Fibroblast of mammary gland (primary cell): ENCODE measurements at regions not wholly inside any gene's neighbourhood (a gene's known extent, or its start where the extent isn't known, plus 50 kb on each side); places are given as distances from the start of the nearest gene placed in this dataset.

Experiments
- DNase-seq: peaks from one replicate; pipeline ENCODE4 v3.0.0-alpha.2; 2010; ENCODE audit warnings: low read depth
- H3K4me3 ChIP-seq: 2 replicates; pipeline ENCODE4 v1.5.1; 2011; ENCODE audit warnings: low read depth, mild to moderate bottlenecking, low read length, moderate library complexity; ENCODE audit not compliant: control insufficient read depth
- TF ChIP-seq, protein P1 (sequence below): conservative IDR thresholded peaks from 2 replicates; pipeline ENCODE4 v1.5.1; 2011; ENCODE audit warnings: low read depth, low read length, inconsistent platforms; ENCODE audit not compliant: control insufficient read depth, insufficient read depth

DNA sequence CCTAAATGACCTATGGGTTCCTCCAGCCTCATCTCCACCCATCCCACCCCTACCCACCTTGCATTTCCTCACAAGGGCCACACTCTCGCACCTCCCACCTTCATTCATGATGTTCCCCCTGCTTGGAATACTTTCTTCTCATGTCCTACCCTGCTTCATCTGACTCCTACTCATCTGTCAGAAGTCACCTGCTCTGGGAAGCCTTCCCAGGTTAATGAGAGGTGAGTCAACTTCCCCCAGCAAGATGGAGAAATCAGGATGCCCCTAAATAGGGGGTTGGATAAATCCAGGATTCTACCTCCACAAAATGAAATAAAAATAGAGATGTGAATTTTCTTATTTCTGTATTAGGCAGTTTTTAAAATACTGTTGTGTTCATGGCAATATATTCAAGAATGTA lies 51.0 kb upstream of the WSB1 start:
- H3K4me3 ChIP-seq, result no peak overlapping the region
- TF ChIP-seq, protein P1, sequence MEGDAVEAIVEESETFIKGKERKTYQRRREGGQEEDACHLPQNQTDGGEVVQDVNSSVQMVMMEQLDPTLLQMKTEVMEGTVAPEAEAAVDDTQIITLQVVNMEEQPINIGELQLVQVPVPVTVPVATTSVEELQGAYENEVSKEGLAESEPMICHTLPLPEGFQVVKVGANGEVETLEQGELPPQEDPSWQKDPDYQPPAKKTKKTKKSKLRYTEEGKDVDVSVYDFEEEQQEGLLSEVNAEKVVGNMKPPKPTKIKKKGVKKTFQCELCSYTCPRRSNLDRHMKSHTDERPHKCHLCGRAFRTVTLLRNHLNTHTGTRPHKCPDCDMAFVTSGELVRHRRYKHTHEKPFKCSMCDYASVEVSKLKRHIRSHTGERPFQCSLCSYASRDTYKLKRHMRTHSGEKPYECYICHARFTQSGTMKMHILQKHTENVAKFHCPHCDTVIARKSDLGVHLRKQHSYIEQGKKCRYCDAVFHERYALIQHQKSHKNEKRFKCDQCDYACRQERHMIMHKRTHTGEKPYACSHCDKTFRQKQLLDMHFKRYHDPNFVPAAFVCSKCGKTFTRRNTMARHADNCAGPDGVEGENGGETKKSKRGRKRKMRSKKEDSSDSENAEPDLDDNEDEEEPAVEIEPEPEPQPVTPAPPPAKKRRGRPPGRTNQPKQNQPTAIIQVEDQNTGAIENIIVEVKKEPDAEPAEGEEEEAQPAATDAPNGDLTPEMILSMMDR, result no peak
- no peak for DNase-seq

GRCh38 chr17:27244011-27244410 lies 49.9 kb upstream of the WSB1 start:
- DNase-seq, result no peak
- H3K4me3 ChIP-seq, result no peak overlapping the region
- TF ChIP-seq, protein P1, result no peak
